A673 (cell line): ENCODE measurements at regions not wholly inside any gene's neighbourhood (a gene's known extent, or its start where the extent isn't known, plus 50 kb on each side); places are given as distances from the start of the nearest gene placed in this dataset.

Experiments used
- BruUV-seq: library from RNA; stranded (reverse); fragments of 400-500 nt; replicated peaks from 2 replicates; lab custom pipeline; 2021; lab: Mats Ljungman, UMichigan
- CTCF ChIA-PET: fragments of 300-600 bp; sonication (Branson Sonifier 250); formaldehyde crosslinking; loops from one replicate; lab custom pipeline; 2022; ENCODE audit warnings: antibody characterized with exemption; lab: Charles Lee
- POLR2A ChIA-PET: fragments of 300-600 bp; sonication (Branson Sonifier 250); formaldehyde crosslinking; loops from one replicate; lab custom pipeline; 2022; ENCODE audit warnings: antibody characterized with exemption; ENCODE audit not compliant: low non-redundant PET; lab: Charles Lee
- DNase-seq: peaks from one replicate; pipeline ENCODE4 v3.0.0-alpha.2; 2015; ENCODE audit warnings: low spot score
- H3K27ac ChIP-seq: fragments of 200-600 bp; sonication (generic); 2 replicates; pipeline ENCODE4 v1.5.1; 2016; ENCODE audit warnings: mixed run types, low read depth, mild to moderate bottlenecking, mixed read lengths, antibody characterized with exemption, low read length; ENCODE audit not compliant: poor library complexity, severe bottlenecking
- H3K27me3 ChIP-seq: fragments of 200-600 bp; sonication (generic); replicated peaks from 2 replicates; pipeline ENCODE4 v1.6.1; 2017; ENCODE audit warnings: mixed run types, low read depth, mild to moderate bottlenecking, mixed read lengths, antibody characterized with exemption, low read length; ENCODE audit not compliant: insufficient read depth, poor library complexity
- H3K36me3 ChIP-seq: fragments of 200-600 bp; sonication (generic); 2 replicates; pipeline ENCODE4 v1.6.1; 2016; ENCODE audit warnings: mixed run types, mild to moderate bottlenecking, mixed read lengths, antibody characterized with exemption, low read length; ENCODE audit not compliant: insufficient read depth, poor library complexity, severe bottlenecking
- H3K4me1 ChIP-seq: fragments of 200-600 bp; sonication (generic); 2 replicates; pipeline ENCODE4 v1.6.1; 2017; ENCODE audit warnings: mixed run types, mild to moderate bottlenecking, mixed read lengths, antibody characterized with exemption, low read length; ENCODE audit not compliant: insufficient read depth, poor library complexity, severe bottlenecking
- H3K4me3 ChIP-seq: fragments of 200-600 bp; sonication (generic); 2 replicates; pipeline ENCODE4 v1.5.1; 2016; ENCODE audit warnings: low read depth, mixed run types, mild to moderate bottlenecking, mixed read lengths, low read length; ENCODE audit not compliant: poor library complexity, severe bottlenecking
- H3K9me3 ChIP-seq: fragments of 200-600 bp; sonication (generic); 2 replicates; pipeline ENCODE4 v1.6.1; 2016; ENCODE audit warnings: mixed run types, low read depth, mild to moderate bottlenecking, mixed read lengths, antibody characterized with exemption, low read length; ENCODE audit not compliant: poor library complexity, severe bottlenecking
- CTCF ChIP-seq: fragments of 300-800, 200-600 bp; sonication (generic); conservative IDR thresholded peaks from 2 replicates; pipeline ENCODE4 v1.5.1; 2017; ENCODE audit warnings: low read depth, mild to moderate bottlenecking, antibody characterized with exemption, low read length, moderate library complexity, mixed read lengths
- EZH2 ChIP-seq: fragments of 200-600 bp; sonication (generic); IDR thresholded peaks from 2 replicates; pipeline ENCODE4 v1.6.1; 2017; ENCODE audit warnings: borderline replicate concordance, low read depth, mild to moderate bottlenecking, mixed read lengths, antibody characterized with exemption, low read length; ENCODE audit not compliant: poor library complexity, severe bottlenecking
- intact Hi-C: fragments of 100-400 bp; cut with micrococcal nuclease; formaldehyde crosslinking; loops from one replicate; pipeline ENCODE4 v1.10.0; 2022; ENCODE audit not compliant: unreplicated experiment

- Histone ChIP-seq H3K36me3 (no peaks in the 10 kb centered on the region), H3K9me3 (no peaks in the 10 kb centered on the region), H3K4me3 (no peak overlapping the region), H3K27me3 (no peaks in the 10 kb centered on the region), H3K27ac (peak overlapping the region; percentile 67), H3K4me1 (peaks cover 39% of the 10 kb centered on the region)
- no peak for TF ChIP-seq CTCF
- no peak for TF ChIP-seq EZH2
- no TSS peak for BruUV-seq
- intact Hi-C loops, result loop anchor here (1.0 kb wide), 1 partner anchor 31 kb away; no protein-coding TSS in a partner anchor
- POLR2A ChIA-PET, result no interaction called here
- CTCF ChIA-PET, result interaction anchor here (0.9 kb wide), 1 partner anchor 12 kb away, joined by 3 read pairs; no protein-coding TSS in a partner anchor
- DNase-seq, result peak; percentile 87
Measured at GRCh38 chr13:77832339-77833100, 86.1 kb downstream of the EDNRB start.

GRCh38 chr13:77831866-77832265, 86.8 kb downstream of the EDNRB start:
- BruUV-seq, result no TSS peak
- CTCF ChIA-PET, result no interaction called here

GRCh38 chr13:77829963-77830362, 88.7 kb downstream of the EDNRB start:
- POLR2A ChIA-PET, result no interaction called here
- BruUV-seq, result no TSS peak
- intact Hi-C loops, result no loop called here

More at GRCh38 chr13:77831866-77832265, 86.8 kb downstream of the EDNRB start:
- no peak for DNase-seq
- H3K27ac ChIP-seq, result no peak overlapping the region
- no peak overlapping the region for H3K4me3 ChIP-seq
- no peaks in the 10 kb centered on the region for H3K36me3 ChIP-seq
- H3K27me3 ChIP-seq, result no peaks in the 10 kb centered on the region
- TF ChIP-seq EZH2, result no peak
- TF ChIP-seq CTCF, result no peak
- POLR2A ChIA-PET, result no interaction called here
- no peaks in the 10 kb centered on the region for H3K9me3 ChIP-seq
- intact Hi-C loops, result no loop called here
- H3K4me1 ChIP-seq, result peaks cover 43% of the 10 kb centered on the region

More at GRCh38 chr13:77829963-77830362, 88.7 kb downstream of the EDNRB start:
- Histone ChIP-seq H3K36me3 (no peaks in the 10 kb centered on the region), H3K9me3 (no peaks in the 10 kb centered on the region), H3K4me1 (peaks cover 38% of the 10 kb centered on the region), H3K4me3 (no peak overlapping the region), H3K27me3 (no peaks in the 10 kb centered on the region), H3K27ac (no peak overlapping the region)
- CTCF ChIA-PET, result no interaction called here
- no peak for DNase-seq
- TF ChIP-seq CTCF (no peak), EZH2 (no peak)
